ENCODE measurements at regions not wholly inside any gene's neighbourhood (a gene's known extent, or its start where the extent isn't known, plus 50 kb on each side); places are given as distances from the start of the nearest gene placed in this dataset.

- intact Hi-C loops (cut with DNase I; ENCODE audit: low total_unique reads): no loop called here
- Histone ChIP-seq H3K4me1 (peaks cover 11 to 35% (median 26%) of the 10 kb centered on the region in 4 donors), H3K27me3 (peaks cover 0 to 98% (median 56%) of the 10 kb centered on the region in 3 donors), H3K4me3 (no peak overlapping the region), H3K36me3 (no peaks in the 10 kb centered on the region), H3K9me3 (no peaks in the 10 kb centered on the region), H3K27ac (no peak overlapping the region)
- DNase-seq: no peak
- TF ChIP-seq, protein P1, sequence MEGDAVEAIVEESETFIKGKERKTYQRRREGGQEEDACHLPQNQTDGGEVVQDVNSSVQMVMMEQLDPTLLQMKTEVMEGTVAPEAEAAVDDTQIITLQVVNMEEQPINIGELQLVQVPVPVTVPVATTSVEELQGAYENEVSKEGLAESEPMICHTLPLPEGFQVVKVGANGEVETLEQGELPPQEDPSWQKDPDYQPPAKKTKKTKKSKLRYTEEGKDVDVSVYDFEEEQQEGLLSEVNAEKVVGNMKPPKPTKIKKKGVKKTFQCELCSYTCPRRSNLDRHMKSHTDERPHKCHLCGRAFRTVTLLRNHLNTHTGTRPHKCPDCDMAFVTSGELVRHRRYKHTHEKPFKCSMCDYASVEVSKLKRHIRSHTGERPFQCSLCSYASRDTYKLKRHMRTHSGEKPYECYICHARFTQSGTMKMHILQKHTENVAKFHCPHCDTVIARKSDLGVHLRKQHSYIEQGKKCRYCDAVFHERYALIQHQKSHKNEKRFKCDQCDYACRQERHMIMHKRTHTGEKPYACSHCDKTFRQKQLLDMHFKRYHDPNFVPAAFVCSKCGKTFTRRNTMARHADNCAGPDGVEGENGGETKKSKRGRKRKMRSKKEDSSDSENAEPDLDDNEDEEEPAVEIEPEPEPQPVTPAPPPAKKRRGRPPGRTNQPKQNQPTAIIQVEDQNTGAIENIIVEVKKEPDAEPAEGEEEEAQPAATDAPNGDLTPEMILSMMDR (IDR thresholded peaks at IDR 0.05): no peak
- TF ChIP-seq EP300 (IDR thresholded peaks at IDR 0.05) (no peak), POLR2A (IDR thresholded peaks at IDR 0.05) (no peak), POLR2AphosphoS5 (IDR thresholded peaks at IDR 0.05) (no peak)
- WGBS, 5 donors: 66 to 74% (median 70%) methylated on average over 3 to 23 of the region's 23 CpGs
These were observed 61.0 kb upstream of the SLCO4A1 start for GRCh38 chr20:62581308-62581707.

DNA sequence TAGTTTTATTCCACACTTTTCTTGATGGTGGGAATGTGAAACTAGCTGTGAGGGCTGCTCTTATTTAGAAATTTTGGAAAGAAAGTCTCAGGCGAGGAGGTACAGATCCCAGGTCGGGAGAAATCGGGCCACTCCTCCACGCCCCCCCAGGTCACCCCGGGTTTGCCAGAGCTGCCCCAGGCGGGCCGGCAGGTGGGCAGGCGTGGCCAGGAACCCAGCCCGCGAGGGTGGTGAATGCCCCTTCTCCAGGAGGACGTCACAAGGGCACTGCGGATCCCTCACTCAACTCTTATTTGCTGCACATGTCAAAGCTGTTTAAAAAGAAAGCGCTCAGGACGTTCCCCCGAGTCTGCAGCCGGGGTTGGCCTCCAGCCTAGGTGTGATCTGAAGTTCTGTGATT, 60.5 kb upstream of the SLCO4A1 start:
- Histone ChIP-seq H3K27me3 (peaks cover 0 to 98% (median 55%) of the 10 kb centered on the region in 3 donors), H3K36me3 (no peaks in the 10 kb centered on the region), H3K27ac (no peak overlapping the region), H3K9me3 (no peaks in the 10 kb centered on the region), H3K4me3 (no peak overlapping the region), H3K4me1 (peaks cover 11 to 35% (median 26%) of the 10 kb centered on the region in 4 donors)
- DNase-seq: no peak
- intact Hi-C loops (cut with DNase I; ENCODE audit: low total_unique reads): no loop called here
- WGBS, 5 donors: 10 to 20% (median 17%) methylated on average over 14 to 16 of the region's 16 CpGs
- TF ChIP-seq POLR2AphosphoS5 (IDR thresholded peaks at IDR 0.05) (no peak), POLR2A (IDR thresholded peaks at IDR 0.05) (no peak), EP300 (IDR thresholded peaks at IDR 0.05) (no peak)
- TF ChIP-seq, protein P1 (IDR thresholded peaks at IDR 0.05): no peak

DNA sequence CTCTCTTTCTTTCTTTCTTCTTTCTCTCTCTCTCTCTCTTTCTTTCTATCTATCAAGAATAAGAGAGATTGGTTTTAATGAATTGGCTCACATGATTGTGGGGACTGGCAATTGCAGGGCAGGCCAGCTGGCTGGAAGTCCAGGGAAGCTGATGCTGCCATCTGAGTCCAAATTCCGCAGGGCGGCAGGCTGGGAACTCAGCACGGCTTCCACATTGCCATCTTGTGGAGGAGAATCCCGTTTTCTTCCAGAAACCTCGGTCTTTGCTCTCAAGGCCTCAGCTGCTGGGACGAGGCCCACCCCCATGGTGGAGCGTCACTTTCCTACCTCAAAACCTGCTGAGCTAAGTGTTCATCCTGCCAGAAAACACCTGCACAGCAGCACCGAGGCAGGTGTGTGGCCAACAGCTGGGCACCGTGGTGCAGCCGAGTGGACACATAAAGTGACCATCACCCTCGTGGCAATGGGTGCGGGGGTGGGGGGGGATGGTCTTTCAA, 58.8 kb upstream of the SLCO4A1 start:
- DNase-seq: peak in 1 of 2 donors; percentile 62
- Histone ChIP-seq H3K4me3 (no peak overlapping the region), H3K27ac (no peak overlapping the region), H3K27me3 (peaks cover 0 to 98% (median 52%) of the 10 kb centered on the region in 3 donors), H3K36me3 (no peaks in the 10 kb centered on the region), H3K9me3 (no peaks in the 10 kb centered on the region), H3K4me1 (peaks cover 11 to 21% (median 16%) of the 10 kb centered on the region in 4 donors)
- 34 to 45% (median 39%) methylated on average over 7 to 12 of the region's 12 CpGs for WGBS, 5 donors
- TF ChIP-seq, protein P1 (IDR thresholded peaks at IDR 0.05): no peak
- TF ChIP-seq EP300 (IDR thresholded peaks at IDR 0.05) (no peak), POLR2A (IDR thresholded peaks at IDR 0.05) (no peak), POLR2AphosphoS5 (IDR thresholded peaks at IDR 0.05) (no peak)
- intact Hi-C loops (cut with DNase I; ENCODE audit: low total_unique reads): no loop called here

DNA sequence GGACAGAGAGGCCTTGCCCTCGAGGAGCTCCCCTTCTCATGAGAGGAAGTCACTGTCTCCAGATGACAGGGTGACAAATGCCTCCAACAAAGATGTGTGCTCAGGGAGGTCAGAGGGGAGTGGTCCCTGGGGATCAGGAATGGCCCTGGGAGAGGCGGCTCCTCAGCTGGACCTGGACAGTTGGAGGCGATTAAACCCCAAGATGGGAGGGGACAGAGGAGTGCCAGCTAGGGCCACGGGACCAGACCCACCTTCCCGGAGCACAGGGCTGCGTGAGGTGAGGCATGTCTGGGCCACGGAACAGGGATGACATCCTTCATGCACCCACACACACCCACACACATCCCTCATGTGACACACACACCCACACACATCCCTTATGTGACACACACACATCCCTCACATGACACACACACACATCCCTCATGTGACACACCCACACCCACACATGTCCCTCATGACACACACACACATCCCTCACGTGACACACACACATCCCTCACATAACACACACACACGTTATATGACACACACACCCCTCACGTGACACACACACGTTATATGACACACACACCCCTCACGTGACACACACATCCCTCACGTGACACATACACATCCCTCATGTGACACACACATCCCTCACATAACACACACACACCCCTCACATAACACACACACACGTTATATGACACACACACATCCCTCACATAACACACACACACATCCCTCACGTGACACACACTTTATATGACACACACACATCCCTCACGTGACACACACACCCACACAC, 57.4 kb upstream of the SLCO4A1 start:
- H3K4me3 ChIP-seq: no peak overlapping the region
- 56 to 75% (median 68%) methylated on average over 12 to 16 of the region's 16 CpGs for WGBS, 5 donors
- no peak overlapping the region for H3K27ac ChIP-seq
- no peaks in the 10 kb centered on the region for H3K36me3 ChIP-seq
- peaks cover 11 to 21% (median 16%) of the 10 kb centered on the region in 4 donors for H3K4me1 ChIP-seq
- no peaks in the 10 kb centered on the region for H3K9me3 ChIP-seq
- H3K27me3 ChIP-seq: peaks cover 0 to 98% (median 50%) of the 10 kb centered on the region in 3 donors
- no peak for DNase-seq
- intact Hi-C loops (cut with DNase I; ENCODE audit: low total_unique reads): no loop called here
- TF ChIP-seq EP300 (IDR thresholded peaks at IDR 0.05) (no peak), POLR2A (IDR thresholded peaks at IDR 0.05) (no peak), POLR2AphosphoS5 (IDR thresholded peaks at IDR 0.05) (no peak)
- TF ChIP-seq, protein P1 (IDR thresholded peaks at IDR 0.05): no peak

Data from stomach (tissue), 8 donors.